GM12865 (cell line): ENCODE measurements at regions not wholly inside any gene's neighbourhood (a gene's known extent, or its start where the extent isn't known, plus 50 kb on each side); places are given as distances from the start of the nearest gene placed in this dataset.

Experiments
- DNase-seq: peaks from one replicate; pipeline ENCODE4 v3.0.0; 2010; ENCODE audit warnings: low read depth
- H3K4me3 ChIP-seq: 2 replicates; pipeline ENCODE4 v1.5.1; 2011; ENCODE audit warnings: mild to moderate bottlenecking, low read depth, low read length, control low read depth
- CTCF ChIP-seq: IDR thresholded peaks from 2 replicates; pipeline ENCODE4 v1.5.1; 2011; ENCODE audit warnings: low read length, control low read depth, low read depth, inconsistent platforms; ENCODE audit not compliant: insufficient read depth; ENCODE audit errors: missing control alignments

GRCh38 chr11:59283825-59284772, 71.4 kb upstream of the MPEG1 start:
- H3K4me3 ChIP-seq: peak overlapping the region; percentile 36
- DNase-seq: peak; percentile 84
- peak; percentile 85 for TF ChIP-seq CTCF

- DNase-seq: no peak
- no peak for TF ChIP-seq CTCF
- peak overlapping the region; percentile 36 for H3K4me3 ChIP-seq
Measured at GRCh38 chr11:59283311-59283710, 70.6 kb upstream of the MPEG1 start.

DNA sequence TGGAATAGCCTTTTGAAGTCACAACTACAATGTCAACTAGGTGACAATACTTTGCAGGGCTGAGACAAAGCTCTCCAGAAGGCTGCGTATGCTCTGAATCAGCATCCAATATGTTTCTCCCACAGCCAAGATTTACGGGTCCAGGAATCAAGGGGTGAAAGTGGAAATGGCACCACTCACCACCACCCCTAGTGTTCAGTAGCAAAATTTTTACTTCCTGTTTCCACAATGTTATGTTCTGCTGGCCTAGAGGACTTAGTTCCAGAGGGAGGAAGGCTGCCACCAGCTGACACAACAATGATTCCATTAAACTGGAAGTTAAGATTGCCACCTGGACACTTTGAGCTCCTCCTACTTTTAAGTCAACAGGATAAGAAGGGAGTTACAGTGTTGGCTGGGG, 68.5 kb upstream of the MPEG1 start:
- TF ChIP-seq CTCF: no peak
- H3K4me3 ChIP-seq: no peak overlapping the region
- no peak for DNase-seq

- no peak overlapping the region for H3K4me3 ChIP-seq
- TF ChIP-seq CTCF: no peak
- DNase-seq: peak; percentile 79
Measured at GRCh38 chr11:59273373-59273841, 60.7 kb upstream of the MPEG1 start.

DNA sequence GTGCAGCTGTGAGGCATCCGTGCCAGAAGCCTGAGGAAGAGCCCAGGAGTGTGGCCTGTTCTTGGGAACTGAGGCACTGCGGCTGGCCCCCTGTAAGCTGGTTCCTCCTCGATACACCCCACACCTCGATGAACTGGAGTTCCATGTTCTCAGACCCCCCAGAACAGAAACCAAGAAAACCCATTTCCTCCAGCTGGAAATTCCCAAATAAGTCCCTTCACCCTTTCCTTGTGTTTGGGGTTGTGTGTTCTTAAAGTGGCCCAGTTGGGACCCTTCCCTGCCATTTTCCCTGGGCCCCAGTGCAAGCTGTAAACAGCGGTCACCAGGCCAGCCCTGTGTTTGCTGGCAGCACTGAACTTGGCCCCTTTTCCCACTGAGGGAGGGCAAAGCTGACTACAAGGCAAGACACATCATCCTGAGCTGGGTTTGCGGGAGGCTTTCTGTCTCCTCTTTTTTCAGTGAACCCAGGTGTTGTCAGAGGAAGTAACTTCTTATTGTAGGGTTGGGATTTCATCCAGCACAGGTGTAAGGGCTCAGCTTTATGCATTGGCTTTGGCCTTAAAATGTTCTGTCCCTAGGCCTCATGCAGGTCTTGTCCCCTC, 60.1 kb upstream of the MPEG1 start:
- TF ChIP-seq CTCF: no peak
- DNase-seq: no peak
- no peak overlapping the region for H3K4me3 ChIP-seq

GRCh38 chr11:59271811-59272327, 59.1 kb upstream of the MPEG1 start:
- no peak overlapping the region for H3K4me3 ChIP-seq
- DNase-seq: no peak
- no peak for TF ChIP-seq CTCF
